HFF-Myc (cell line): ENCODE measurements at regions not wholly inside any gene's neighbourhood (a gene's known extent, or its start where the extent isn't known, plus 50 kb on each side); places are given as distances from the start of the nearest gene placed in this dataset.

Experiments
- DNase-seq: peaks from one replicate; pipeline ENCODE4 v3.0.0-alpha.2; 2011; ENCODE audit warnings: low read depth; ENCODE audit errors: extremely low read depth
- H3K4me3 ChIP-seq: replicated peaks from 2 replicates; pipeline ENCODE4 v1.5.1; 2011; ENCODE audit warnings: low read depth, mild to moderate bottlenecking, control low read depth, low read length
- TF ChIP-seq, protein P1 (sequence below): IDR thresholded peaks from 2 replicates; pipeline ENCODE4 v1.5.1; 2012; ENCODE audit warnings: mild to moderate bottlenecking, low read depth, low read length, control low read depth; ENCODE audit errors: missing control alignments

DNA sequence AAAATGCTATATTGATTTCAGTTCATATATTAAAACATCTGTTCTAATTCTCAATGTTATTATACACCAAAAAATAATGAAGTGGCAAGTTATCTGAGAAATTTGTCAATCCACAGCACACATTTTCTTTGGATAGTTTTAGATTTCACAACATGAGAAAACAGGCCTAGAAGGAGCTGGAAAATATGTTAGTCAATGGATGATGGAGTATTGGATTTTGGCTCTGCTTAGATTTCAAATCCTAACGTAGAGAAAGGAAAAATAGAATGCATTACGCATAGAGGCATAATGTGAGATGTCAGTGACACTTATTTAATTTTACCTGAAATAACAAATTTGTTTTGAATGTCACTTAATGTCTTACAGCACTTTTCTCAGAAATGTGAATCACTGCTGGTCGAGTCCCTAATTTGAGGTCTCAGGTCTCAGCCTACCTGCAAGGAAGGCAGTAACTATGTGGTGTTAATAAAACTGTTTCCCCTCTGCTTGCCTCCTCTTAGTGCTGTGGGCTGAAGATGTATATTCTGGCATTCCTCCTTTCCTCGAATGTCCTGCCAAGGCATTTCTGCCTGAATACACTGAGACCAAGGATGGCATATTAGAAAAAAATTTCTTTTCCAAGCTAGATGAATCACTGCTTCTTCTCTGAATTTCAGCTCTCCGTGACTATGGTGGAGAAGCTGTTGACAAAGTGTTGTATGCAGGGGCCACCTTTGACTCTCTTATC, 232.4 kb downstream of the POSTN start:
- TF ChIP-seq, protein P1, sequence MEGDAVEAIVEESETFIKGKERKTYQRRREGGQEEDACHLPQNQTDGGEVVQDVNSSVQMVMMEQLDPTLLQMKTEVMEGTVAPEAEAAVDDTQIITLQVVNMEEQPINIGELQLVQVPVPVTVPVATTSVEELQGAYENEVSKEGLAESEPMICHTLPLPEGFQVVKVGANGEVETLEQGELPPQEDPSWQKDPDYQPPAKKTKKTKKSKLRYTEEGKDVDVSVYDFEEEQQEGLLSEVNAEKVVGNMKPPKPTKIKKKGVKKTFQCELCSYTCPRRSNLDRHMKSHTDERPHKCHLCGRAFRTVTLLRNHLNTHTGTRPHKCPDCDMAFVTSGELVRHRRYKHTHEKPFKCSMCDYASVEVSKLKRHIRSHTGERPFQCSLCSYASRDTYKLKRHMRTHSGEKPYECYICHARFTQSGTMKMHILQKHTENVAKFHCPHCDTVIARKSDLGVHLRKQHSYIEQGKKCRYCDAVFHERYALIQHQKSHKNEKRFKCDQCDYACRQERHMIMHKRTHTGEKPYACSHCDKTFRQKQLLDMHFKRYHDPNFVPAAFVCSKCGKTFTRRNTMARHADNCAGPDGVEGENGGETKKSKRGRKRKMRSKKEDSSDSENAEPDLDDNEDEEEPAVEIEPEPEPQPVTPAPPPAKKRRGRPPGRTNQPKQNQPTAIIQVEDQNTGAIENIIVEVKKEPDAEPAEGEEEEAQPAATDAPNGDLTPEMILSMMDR = no peak
- H3K4me3 ChIP-seq = no peak overlapping the region
- no peak for DNase-seq

DNA sequence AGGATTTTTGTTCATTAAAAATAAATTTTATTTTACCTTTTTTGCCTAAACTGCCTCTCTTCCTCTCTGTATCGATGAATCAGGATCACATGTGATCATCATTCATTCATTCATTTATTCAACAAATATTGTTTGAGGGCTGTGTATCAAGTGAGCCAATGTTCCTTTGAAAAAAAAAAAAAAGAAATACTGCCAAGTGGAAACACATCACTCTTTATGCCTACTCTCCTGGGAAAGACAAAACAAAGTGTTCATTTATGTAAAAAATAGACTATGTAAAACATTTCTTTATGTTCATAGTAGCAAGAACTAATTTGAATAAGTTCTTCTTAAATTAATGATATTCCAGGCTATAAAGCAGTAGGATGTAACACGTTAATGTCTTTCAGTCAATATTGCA, 233.1 kb downstream of the POSTN start:
- TF ChIP-seq, protein P1 = no peak
- no peak for DNase-seq

DNA sequence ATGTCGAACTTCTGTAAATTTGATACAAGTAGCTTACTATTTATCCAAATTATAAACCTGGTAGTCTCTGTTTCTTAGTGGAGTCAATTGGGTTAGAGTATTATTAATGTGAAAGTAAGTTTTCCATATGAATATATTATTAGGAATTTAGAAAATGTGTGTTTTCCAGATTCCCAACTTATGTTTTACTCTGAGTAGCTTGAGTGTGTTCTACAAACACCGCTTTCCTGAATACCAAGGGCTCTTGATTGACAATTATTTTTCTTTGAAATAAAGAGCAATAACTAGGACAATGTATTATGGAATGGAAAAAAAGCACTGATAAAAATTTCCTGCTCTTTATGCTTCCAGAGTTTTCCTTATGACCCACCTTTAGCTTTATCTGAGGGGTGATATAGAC, 233.6 kb downstream of the POSTN start:
- DNase-seq = no peak
- TF ChIP-seq, protein P1 = no peak
- no peak overlapping the region for H3K4me3 ChIP-seq

More for the DNA sequence above, 233.1 kb downstream of the POSTN start:
- no peak overlapping the region for H3K4me3 ChIP-seq

DNA sequence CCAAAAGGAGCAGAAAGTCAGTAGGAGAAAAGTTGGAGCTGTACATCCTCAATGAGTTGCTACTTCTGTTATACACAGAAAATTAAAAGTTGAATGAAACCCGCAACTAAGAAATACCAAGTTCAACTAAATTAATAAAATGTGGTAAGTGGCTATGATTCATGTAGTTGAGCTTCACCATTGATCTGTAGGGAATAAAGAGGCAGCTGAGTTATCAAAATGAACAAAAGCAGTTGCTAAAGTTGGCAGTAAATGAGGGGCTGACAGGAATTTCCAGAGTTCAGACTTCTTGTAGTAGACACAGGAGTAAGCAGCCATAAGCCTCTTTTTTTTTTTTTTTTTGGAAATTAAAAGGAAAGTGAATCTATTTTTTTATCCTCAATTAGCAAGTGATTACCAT, 234.6 kb downstream of the POSTN start:
- TF ChIP-seq, protein P1 = no peak
- no peak for DNase-seq
- no peak overlapping the region for H3K4me3 ChIP-seq

DNA sequence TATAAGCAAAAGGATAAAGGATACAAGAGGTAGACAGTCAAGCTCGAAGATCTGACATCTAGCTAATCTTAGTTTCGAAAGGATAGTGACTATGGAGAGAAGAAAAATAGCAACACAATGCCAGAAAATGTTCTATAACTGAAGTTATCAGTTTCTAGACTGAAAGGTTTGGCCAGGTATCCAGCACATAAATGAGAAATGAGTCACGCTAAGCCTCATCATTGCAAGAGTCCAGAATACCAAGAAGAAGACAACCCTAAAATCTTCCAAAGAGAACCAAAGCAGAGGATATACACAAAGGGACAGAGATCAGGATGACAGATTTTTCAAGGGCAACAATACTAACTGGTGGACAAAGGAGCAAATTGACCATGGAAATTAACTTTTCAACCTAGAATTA, 237.0 kb downstream of the POSTN start:
- TF ChIP-seq, protein P1 = no peak
- DNase-seq = no peak
- H3K4me3 ChIP-seq = no peak overlapping the region

DNA sequence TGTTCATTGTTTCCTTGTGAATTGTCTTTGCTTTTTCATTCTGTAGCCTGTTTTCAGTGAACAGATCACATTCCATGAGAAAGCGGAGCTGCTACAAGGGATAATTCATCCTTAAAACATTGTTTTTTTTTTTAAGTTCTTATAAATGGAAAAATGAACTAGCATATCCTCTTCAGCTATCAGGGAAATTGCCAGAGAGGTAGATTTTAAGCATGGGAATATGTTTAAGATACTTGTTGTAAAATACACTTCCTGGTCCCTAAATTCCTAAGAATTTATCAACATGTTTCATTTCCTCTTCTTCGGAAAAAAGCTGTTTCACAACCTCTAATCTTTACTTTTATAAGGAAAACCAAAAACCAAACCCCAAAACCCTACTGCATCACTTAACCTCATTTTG, 238.0 kb downstream of the POSTN start:
- DNase-seq = no peak
- TF ChIP-seq, protein P1 = no peak
- no peak overlapping the region for H3K4me3 ChIP-seq

DNA sequence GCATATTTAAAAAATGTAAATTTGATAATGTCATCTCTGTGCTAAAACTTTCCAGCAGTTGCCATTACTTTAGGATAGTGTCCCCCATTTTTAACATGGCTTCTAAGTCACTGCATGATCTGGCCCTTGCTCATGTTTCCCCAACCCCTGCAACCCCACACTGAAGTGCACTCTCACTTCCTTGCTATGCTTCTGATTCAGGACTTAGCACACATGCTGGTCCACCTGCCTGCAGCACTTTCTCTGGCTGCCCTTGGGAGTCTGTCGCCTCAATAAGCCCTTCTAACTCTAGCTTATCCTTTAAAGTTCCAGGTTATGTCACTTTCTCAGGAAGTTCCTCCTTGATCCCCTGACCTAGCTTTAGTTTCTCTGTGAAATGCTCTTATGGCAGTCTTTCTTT, 241.0 kb downstream of the POSTN start:
- TF ChIP-seq, protein P1 = no peak
- H3K4me3 ChIP-seq = no peak overlapping the region

More for the DNA sequence above, 241.0 kb downstream of the POSTN start:
- no peak for DNase-seq
